Retinal pigment epithelial cell (primary cell): ENCODE measurements at regions not wholly inside any gene's neighbourhood (a gene's known extent, or its start where the extent isn't known, plus 50 kb on each side); places are given as distances from the start of the nearest gene placed in this dataset.
"Not testable (repeated sequence)": the region's sequence is repeated elsewhere in the genome, so short reads cannot be mapped to it uniquely, and the experiment has no call there.

Source experiments
- DNase-seq: peaks from one replicate; pipeline ENCODE4 v3.0.0-alpha.2; 2010; ENCODE audit warnings: low read depth
- H3K4me3 ChIP-seq: 2 replicates; pipeline ENCODE4 v1.5.1; 2011; ENCODE audit warnings: mild to moderate bottlenecking, low read length, control low read depth, moderate library complexity

GRCh38 chrX:3910611-3911010 lies 197.2 kb upstream of the PRKX start:
- not testable (repeated sequence) for DNase-seq

GRCh38 chrX:3905522-3906258 lies 192.2 kb upstream of the PRKX start:
- not testable (repeated sequence) for H3K4me3 ChIP-seq

More at GRCh38 chrX:3910611-3911010, 197.2 kb upstream of the PRKX start:
- not testable (repeated sequence) for H3K4me3 ChIP-seq

GRCh38 chrX:3902222-3902621 lies 188.8 kb upstream of the PRKX start:
- DNase-seq, H3K4me3 ChIP-seq: not testable (repeated sequence)

More at GRCh38 chrX:3905522-3906258, 192.2 kb upstream of the PRKX start:
- not testable (repeated sequence) for DNase-seq

GRCh38 chrX:3896755-3897154 lies 183.3 kb upstream of the PRKX start:
- not testable (repeated sequence) for DNase-seq, H3K4me3 ChIP-seq

- not testable (repeated sequence) for DNase-seq
- H3K4me3 ChIP-seq: peak overlapping the region; percentile 17
Observed at GRCh38 chrX:3882553-3882920, 169.1 kb upstream of the PRKX start.

- H3K4me3 ChIP-seq, DNase-seq: not testable (repeated sequence)
Observed at GRCh38 chrX:3881898-3882552, 168.6 kb upstream of the PRKX start.

- DNase-seq, H3K4me3 ChIP-seq: not testable (repeated sequence)
Observed at GRCh38 chrX:3881255-3881895, 167.9 kb upstream of the PRKX start.

GRCh38 chrX:3876393-3876792 lies 162.9 kb upstream of the PRKX start:
- DNase-seq, H3K4me3 ChIP-seq: not testable (repeated sequence)

GRCh38 chrX:3875638-3876037 lies 162.2 kb upstream of the PRKX start:
- not testable (repeated sequence) for H3K4me3 ChIP-seq, DNase-seq

- not testable (repeated sequence) for H3K4me3 ChIP-seq, DNase-seq
Observed at GRCh38 chrX:3872226-3872879, 158.9 kb upstream of the PRKX start.

GRCh38 chrX:3867067-3867831 lies 153.8 kb upstream of the PRKX start:
- not testable (repeated sequence) for DNase-seq, H3K4me3 ChIP-seq

GRCh38 chrX:3858332-3858731 lies 144.9 kb upstream of the PRKX start:
- DNase-seq, H3K4me3 ChIP-seq: not testable (repeated sequence)

GRCh38 chrX:3843522-3844145 lies 130.2 kb upstream of the PRKX start:
- not testable (repeated sequence) for H3K4me3 ChIP-seq

GRCh38 chrX:3842822-3843521 lies 129.5 kb upstream of the PRKX start:
- H3K4me3 ChIP-seq: peak overlapping the region; percentile 43
- DNase-seq: not testable (repeated sequence)

More at GRCh38 chrX:3843522-3844145, 130.2 kb upstream of the PRKX start:
- DNase-seq: not testable (repeated sequence)

- not testable (repeated sequence) for H3K4me3 ChIP-seq, DNase-seq
Observed at GRCh38 chrX:3838754-3839153, 125.3 kb upstream of the PRKX start.

GRCh38 chrX:3837958-3838643 lies 124.7 kb upstream of the PRKX start:
- not testable (repeated sequence) for DNase-seq, H3K4me3 ChIP-seq

GRCh38 chrX:3837211-3837610 lies 123.8 kb upstream of the PRKX start:
- not testable (repeated sequence) for H3K4me3 ChIP-seq, DNase-seq
